HG03521 (cell line): ENCODE measurements at regions not wholly inside any gene's neighbourhood (a gene's known extent, or its start where the extent isn't known, plus 50 kb on each side); places are given as distances from the start of the nearest gene placed in this dataset.

ENCODE experiments used
- ATAC-seq: cut with Tn5 transposase; IDR thresholded peaks from one replicate; pipeline ENCODE4 v1.9.1; 2021; ENCODE audit warnings: mild to moderate bottlenecking, moderate library complexity; ENCODE audit not compliant: unreplicated experiment

- ATAC-seq: no peak
These were observed 701.7 kb upstream of the EPHA7 start for GRCh38 chr6:94121094-94121493.

- no peak for ATAC-seq
These were observed 679.7 kb upstream of the EPHA7 start for GRCh38 chr6:94099072-94099471.

- ATAC-seq: no peak
These were observed 676.6 kb upstream of the EPHA7 start for GRCh38 chr6:94095961-94096360.

- no peak for ATAC-seq
These were observed 670.6 kb upstream of the EPHA7 start for GRCh38 chr6:94089941-94090340.

DNA sequence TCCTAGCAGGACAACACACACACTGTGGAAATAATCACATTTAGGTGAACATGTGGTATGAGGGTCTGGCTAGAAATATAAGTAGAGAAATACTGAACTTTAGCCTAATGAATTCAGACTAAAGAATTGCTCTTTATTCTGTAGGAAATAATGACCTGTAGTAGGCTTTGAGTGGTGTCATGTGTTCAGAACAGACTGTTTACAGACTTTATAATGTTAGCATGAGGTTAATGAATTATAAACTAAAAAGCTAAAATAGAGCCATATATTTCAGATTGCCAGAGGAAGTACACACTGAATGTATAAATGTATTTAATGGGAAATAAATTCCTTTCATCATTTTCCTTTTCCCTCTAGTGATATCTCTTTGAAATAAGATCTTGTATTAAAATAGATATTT is 669.5 kb upstream of the EPHA7 start:
- no peak for ATAC-seq

DNA sequence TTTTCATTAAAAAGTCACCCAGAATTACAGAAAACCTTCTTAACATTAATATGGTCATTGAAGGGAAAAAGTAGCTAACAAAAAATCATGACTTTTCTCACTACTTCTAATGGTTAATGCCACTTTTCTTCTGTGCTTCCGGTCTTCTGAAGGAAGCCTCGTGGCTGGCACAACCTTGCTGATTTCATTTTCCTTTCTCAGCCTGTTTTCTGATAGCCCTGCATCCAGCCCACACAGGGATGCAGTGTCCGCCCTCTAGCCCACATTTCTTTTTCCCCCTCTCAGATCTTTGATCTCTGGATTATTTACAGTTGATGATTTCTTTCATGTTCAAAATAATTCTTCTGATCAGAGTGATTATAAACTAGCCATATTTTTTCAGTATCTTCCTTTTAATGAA is 655.4 kb upstream of the EPHA7 start:
- ATAC-seq: no peak

GRCh38 chr6:94071835-94072234 is 652.5 kb upstream of the EPHA7 start:
- ATAC-seq: no peak

- ATAC-seq: no peak
These were observed 646.5 kb upstream of the EPHA7 start for GRCh38 chr6:94065707-94066337.

- no peak for ATAC-seq
These were observed 633.4 kb upstream of the EPHA7 start for GRCh38 chr6:94052749-94053148.

DNA sequence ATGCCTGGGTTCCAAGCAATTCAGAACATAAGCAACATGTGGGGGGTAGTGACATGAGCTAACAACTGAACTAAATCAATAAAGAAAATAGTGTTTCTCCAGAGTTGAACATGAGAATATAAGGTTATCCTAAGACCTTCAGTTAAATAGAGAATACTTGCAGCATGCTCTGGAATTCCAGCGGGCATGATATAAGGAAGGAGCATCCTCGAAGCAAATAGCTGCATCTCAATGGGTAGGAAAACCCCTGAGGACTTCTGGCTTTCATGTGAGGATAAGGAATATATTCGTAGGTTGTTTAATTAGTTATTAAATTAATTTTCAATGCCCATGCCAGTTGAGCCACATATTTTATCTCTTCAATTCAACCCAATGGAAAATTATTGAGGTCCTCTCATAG is 631.2 kb upstream of the EPHA7 start:
- no peak for ATAC-seq

GRCh38 chr6:94049001-94049400 is 629.6 kb upstream of the EPHA7 start:
- no peak for ATAC-seq

- no peak for ATAC-seq
These were observed 625.9 kb upstream of the EPHA7 start for GRCh38 chr6:94045099-94045829.

- no peak for ATAC-seq
These were observed 622.8 kb upstream of the EPHA7 start for GRCh38 chr6:94041945-94042709.

DNA sequence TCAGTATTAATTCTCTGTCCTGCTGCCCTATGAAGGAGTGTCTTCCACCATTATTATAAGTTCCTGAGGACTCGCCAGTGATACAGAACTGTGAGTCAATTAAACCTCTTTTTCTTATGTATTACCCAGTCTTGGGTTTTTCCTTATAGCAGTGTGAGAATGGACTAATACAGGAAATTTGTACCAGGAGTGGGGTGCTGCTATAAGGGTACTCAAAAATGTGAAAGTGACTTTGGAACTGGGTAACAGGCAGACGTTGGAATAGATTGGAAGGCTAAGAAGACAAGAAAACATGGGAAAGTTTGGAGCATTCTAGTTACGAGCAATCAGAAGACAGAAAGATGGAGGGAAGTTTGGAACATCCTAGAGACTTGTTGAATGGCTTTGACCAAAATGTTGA is 616.7 kb upstream of the EPHA7 start:
- no peak for ATAC-seq

GRCh38 chr6:94027374-94027773 is 608.0 kb upstream of the EPHA7 start:
- no peak for ATAC-seq

GRCh38 chr6:94026575-94026974 is 607.2 kb upstream of the EPHA7 start:
- no peak for ATAC-seq

- ATAC-seq: no peak
These were observed 586.5 kb upstream of the EPHA7 start for GRCh38 chr6:94005835-94006234.

DNA sequence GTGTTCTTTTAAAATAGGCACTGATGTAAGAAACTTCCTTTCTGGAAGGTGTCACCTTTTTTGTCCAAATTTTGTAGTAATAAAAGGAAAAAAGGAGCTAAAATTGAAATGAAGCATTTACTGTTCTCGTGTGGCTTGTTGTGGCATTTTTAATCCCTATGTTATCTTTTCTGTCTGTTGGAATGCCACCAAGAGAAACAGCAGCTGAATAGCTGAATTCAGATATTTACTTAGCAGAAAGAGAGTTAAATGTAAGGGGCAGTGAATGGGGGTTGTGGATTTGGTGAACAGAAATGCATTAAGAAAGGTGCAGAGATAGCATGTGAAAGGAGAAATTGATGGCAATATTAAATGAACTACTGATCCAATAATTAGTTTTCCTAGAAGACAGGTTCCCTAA is 573.6 kb upstream of the EPHA7 start:
- ATAC-seq: no peak

DNA sequence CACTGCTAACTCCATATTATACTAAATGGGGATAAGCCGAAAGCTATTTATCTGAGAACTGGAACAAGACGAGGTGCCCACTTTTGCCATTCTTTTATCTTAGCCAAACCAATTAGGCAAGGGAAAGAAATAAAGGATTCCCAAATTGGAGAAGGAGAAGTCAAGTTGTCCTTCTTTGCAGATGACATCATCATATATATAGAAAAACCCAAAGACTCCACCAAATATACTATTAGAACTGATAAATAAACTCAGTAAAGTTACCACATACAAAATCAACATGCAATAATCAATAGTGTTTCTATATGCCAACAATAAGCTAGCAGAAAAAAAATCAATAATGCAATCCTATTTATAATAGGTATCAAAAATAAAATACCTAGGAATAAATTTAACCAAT is 570.3 kb upstream of the EPHA7 start:
- ATAC-seq: no peak

- no peak for ATAC-seq
These were observed 566.6 kb upstream of the EPHA7 start for GRCh38 chr6:93985953-93986352.

DNA sequence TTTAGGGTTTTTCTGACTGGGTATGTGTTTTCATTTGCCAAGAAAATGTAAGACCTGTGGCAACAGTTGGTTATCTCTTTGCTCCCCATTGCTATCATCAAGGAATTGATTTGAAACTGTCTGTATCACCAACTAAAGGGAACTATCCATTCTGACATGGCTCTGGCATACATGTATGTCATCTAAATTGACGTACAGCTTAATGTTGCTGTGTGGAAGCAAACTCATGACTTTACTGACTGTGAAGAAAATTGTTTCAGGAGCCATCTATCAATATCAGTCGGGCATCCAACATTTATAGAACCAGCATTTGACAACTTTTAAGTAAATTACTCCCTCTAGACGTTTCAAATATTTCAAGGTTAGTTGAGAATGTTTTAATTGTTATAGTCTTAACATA is 555.8 kb upstream of the EPHA7 start:
- no peak for ATAC-seq

DNA sequence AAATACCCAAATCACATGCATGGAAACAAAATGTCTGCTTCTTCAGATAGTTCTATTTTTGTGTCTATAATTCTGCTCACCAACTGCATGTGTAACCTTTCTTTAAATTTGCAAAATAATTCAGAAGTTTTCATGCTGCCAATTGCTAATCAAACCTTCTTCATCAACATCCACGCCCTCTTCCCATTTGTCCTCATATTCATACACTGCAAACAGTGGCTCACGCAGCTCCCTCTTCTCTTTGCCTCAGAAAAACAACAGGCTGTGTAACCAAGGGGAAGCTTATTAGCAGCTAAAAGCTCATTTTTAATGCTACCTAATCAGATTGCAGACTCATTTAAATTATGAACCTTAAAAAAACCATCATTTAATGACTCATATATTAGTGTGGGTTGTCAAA is 555.0 kb upstream of the EPHA7 start:
- no peak for ATAC-seq
